Pancreas (tissue), 10 donors: ENCODE measurements at regions not wholly inside any gene's neighbourhood (a gene's known extent, or its start where the extent isn't known, plus 50 kb on each side); places are given as distances from the start of the nearest gene placed in this dataset.

ENCODE experiments used
- ATAC-seq, 4 donors: fragments of 200-7000 bp; cut with Tn5 transposase; one replicate each; pipeline versions ENCODE4 v1.8.0 to v1.9.1; 2020; ENCODE audit warnings: mild to moderate bottlenecking in 4 of 4, moderate library complexity in 4 of 4
- DNase-seq, 6 donors: peaks; one replicate each; pipeline ENCODE4 v3.0.0-alpha.2; 2020
- FAIRE-seq: peaks from 2 replicates; lab custom pipeline; 2012; peaks lifted over from hg19 to GRCh38; lab: Jason Lieb, UNC
- H3K27ac ChIP-seq, 4 donors: fragments of 200-600 bp; sonication (generic); 1 replicate in 3 of 4; 2 replicates in 1 of 4; pipeline versions ENCODE4 v1.5.0 to v1.8.0; 2020
- H3K27me3 ChIP-seq, 4 donors: fragments of 200-600 bp; one replicate each; pipeline ENCODE4 v1.8.0; 2021
- H3K36me3 ChIP-seq, 3 donors: fragments of 200-600 bp; sonication (generic) in 1 of 3; one replicate each; pipeline versions ENCODE4 v1.5.0 to v1.8.0; 2020 to 2021
- H3K4me1 ChIP-seq, 3 donors: fragments of 200-600 bp; one replicate each; pipeline ENCODE4 v1.8.0; 2021
- H3K4me3 ChIP-seq, 4 donors: fragments of 200-600 bp; sonication (generic) in 2 of 4; one replicate each; pipeline versions ENCODE4 v1.5.0 to v1.8.0; 2020 to 2021
- H3K9me3 ChIP-seq, 4 donors: fragments of 200-600 bp; one replicate each; pipeline ENCODE4 v1.8.0; 2021
- WGBS, 2 donors: extraction: QIAGEN DNeasy Blood & Tissue Kit; methylation state at CpG; one replicate each; pipeline ENCODE4 v1.1.7; 2013; 5-methylcytosine and 5-hydroxymethylcytosine counted together
- intact Hi-C, 3 donors: fragments of 100-400 bp; cut with DNase I; formaldehyde crosslinking; loops; one replicate each; pipeline versions ENCODE4 v1.11.1 to v1.14.2; 2022
- TF ChIP-seq, protein P1 (sequence below), 4 donors: fragments of 200-600 bp; sonication (generic) in 3 of 4; IDR thresholded peaks; one replicate each; pipeline versions ENCODE4 v1.5.0 to v1.8.0; 2021; ENCODE audit warnings: antibody characterized with exemption in 4 of 4
- donor health status: healthy with polysubstance abuse.
- donor health status: DM: no; HTN: no; CAD: no; lungs with moderate emphysema.
- donor health status: DM: no; HTN: no; CAD: no.
- donor health status: control.
- donor health status: control.
- donor health status: Bipolar disorder and iron deficiency.
- donor health status: DM: yes; HTN: yes; CAD: no.
- donor health status: DM: no; HTN: no; CAD: no.
- donor health status: DM: no; HTN: no; CAD: no.
- donor health status: DM: yes; HTN: yes; CAD: no.

- Histone ChIP-seq H3K27me3 (no peaks in the 10 kb centered on the region), H3K4me3 (no peak overlapping the region), H3K4me1 (peaks cover 0 to 5% (median 0%) of the 10 kb centered on the region in 3 donors), H3K27ac (no peak overlapping the region), H3K9me3 (no peaks in the 10 kb centered on the region), H3K36me3 (no peaks in the 10 kb centered on the region)
- ATAC-seq (peak in 2 of 4 donors; percentile 12 to 13), DNase-seq (no peak), FAIRE-seq (no peak)
- intact Hi-C loops: no loop called here
- TF ChIP-seq, protein P1, sequence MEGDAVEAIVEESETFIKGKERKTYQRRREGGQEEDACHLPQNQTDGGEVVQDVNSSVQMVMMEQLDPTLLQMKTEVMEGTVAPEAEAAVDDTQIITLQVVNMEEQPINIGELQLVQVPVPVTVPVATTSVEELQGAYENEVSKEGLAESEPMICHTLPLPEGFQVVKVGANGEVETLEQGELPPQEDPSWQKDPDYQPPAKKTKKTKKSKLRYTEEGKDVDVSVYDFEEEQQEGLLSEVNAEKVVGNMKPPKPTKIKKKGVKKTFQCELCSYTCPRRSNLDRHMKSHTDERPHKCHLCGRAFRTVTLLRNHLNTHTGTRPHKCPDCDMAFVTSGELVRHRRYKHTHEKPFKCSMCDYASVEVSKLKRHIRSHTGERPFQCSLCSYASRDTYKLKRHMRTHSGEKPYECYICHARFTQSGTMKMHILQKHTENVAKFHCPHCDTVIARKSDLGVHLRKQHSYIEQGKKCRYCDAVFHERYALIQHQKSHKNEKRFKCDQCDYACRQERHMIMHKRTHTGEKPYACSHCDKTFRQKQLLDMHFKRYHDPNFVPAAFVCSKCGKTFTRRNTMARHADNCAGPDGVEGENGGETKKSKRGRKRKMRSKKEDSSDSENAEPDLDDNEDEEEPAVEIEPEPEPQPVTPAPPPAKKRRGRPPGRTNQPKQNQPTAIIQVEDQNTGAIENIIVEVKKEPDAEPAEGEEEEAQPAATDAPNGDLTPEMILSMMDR (IDR thresholded peaks at IDR 0.05): no peak
- 75 to 79% methylated on average over 6 of the region's 6 CpGs for WGBS, 2 donors
These were observed 57.9 kb upstream of the STK38L start for GRCh38 chr12:27186022-27186839.

DNA sequence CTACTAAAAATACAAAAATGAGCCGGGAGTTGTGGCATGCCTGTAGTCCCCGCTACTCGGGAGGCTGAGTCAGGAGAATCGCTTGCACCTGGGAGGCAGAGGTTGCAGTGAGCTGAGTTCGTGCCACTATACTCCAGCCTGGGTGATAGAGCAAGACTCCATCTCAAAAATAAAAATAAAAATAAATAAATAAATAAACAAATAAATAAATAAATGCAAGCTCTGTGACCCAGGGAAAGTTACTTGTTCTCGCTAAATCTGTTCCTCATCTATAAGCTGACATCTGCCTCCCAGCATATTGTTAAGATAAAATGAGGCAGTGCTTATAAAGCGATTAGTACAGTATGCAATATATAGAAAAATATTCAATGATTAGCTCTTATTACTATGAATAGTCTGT, 56.4 kb upstream of the STK38L start:
- Histone ChIP-seq H3K27ac (no peak overlapping the region), H3K9me3 (no peaks in the 10 kb centered on the region), H3K36me3 (no peaks in the 10 kb centered on the region), H3K27me3 (no peaks in the 10 kb centered on the region), H3K4me1 (peaks cover 0 to 5% (median 0%) of the 10 kb centered on the region in 3 donors), H3K4me3 (no peak overlapping the region)
- 93 to 97% methylated on average over 7 of the region's 7 CpGs for WGBS, 2 donors
- TF ChIP-seq, protein P1 (IDR thresholded peaks at IDR 0.05): no peak
- no peak for FAIRE-seq
- ATAC-seq: no peak
- DNase-seq: no peak
- intact Hi-C loops: no loop called here

DNA sequence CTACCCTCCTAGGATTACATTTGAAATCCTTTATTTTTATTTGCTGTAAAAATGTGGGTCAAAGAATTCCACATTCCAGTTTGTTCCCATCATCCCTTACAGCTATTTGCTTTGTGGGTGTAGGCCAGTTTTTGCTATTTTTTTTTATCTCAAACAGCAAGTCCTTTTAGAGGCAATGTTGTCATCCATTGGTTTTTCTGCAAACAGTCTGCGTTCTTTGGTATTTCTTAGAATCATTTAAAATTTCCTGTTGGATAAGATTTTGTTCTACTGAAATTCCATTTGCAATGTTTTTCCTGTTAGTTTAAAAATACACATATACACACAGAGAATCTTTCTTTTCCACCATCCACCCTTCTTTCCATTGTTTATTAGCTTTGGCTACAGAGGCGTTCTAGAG, 53.3 kb upstream of the STK38L start:
- Histone ChIP-seq H3K27ac (peak overlapping the region in 1 of 4 donors; percentile 53), H3K4me1 (peaks cover 0 to 11% (median 0%) of the 10 kb centered on the region in 3 donors), H3K27me3 (no peaks in the 10 kb centered on the region), H3K9me3 (no peaks in the 10 kb centered on the region), H3K36me3 (no peaks in the 10 kb centered on the region), H3K4me3 (no peak overlapping the region)
- FAIRE-seq: no peak
- intact Hi-C loops: no loop called here
- peak in 2 of 4 donors; percentile 36 to 47 for ATAC-seq
- WGBS, 2 donors: 70 to 71% methylated on average over 2 of the region's 2 CpGs
- DNase-seq: no peak
- TF ChIP-seq, protein P1 (IDR thresholded peaks at IDR 0.05): no peak

GRCh38 chr12:27191531-27191930, 52.6 kb upstream of the STK38L start:
- intact Hi-C loops: no loop called here
- no peaks in the 10 kb centered on the region for H3K27me3 ChIP-seq
- H3K4me3 ChIP-seq: no peak overlapping the region
- FAIRE-seq: no peak
- peaks cover 0 to 11% (median 0%) of the 10 kb centered on the region in 3 donors for H3K4me1 ChIP-seq
- WGBS, 2 donors: 93 to 100% methylated on average over 2 of the region's 2 CpGs
- peak in 1 of 4 donors; percentile 8 for ATAC-seq
- no peak for DNase-seq
- peak overlapping the region in 2 of 4 donors; percentile 42 to 53 for H3K27ac ChIP-seq
- TF ChIP-seq, protein P1 (IDR thresholded peaks at IDR 0.05): no peak
- no peaks in the 10 kb centered on the region for H3K9me3 ChIP-seq
- no peaks in the 10 kb centered on the region for H3K36me3 ChIP-seq
